ENCODE measurements at regions not wholly inside any gene's neighbourhood (a gene's known extent, or its start where the extent isn't known, plus 50 kb on each side); places are given as distances from the start of the nearest gene placed in this dataset.

DNA sequence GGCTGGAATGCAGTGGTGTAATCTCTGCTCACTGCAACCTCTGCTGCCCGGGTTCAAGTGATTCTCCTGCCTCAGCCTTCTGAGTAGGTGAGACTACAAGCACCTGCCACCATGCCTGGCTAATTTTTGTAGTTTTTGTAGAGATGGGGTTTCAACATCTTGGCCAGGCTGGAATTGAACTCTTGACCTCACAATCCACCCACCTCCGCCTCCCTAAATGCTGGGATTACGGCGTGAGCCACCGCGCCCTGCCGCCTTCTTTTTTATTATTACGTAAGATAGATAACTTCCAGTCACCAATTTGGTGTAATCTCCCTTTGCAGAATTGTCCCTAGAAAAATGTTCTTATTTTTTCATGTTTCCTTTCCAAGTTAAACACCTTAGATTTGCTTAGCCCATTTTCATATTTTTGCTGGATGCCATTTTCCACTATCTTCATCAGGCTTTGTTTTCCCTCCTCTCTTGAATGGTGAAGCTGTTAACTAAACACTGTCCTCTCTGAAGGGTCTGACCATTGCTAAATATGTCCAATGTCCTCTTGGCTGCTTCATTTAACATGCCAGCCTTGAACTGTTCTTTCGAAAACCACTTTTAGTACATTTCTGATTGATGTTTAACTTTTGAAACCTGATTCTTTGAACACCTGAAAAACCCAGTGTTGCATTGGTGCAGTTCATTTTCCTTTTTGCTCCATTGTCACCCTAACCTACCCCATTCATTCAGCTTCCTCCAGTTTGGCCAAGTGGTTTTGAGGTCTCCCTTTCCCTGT is 135.1 kb upstream of the PIK3R1 start:
- TF ChIP-seq ZNF138 (CRISPR knock-in tag; conservative IDR thresholded peaks at IDR 0.05) (no peak), MYBL2 (CRISPR knock-in tag; IDR thresholded peaks at IDR 0.05) (no peak), SP1 (CRISPR knock-in tag; conservative IDR thresholded peaks at IDR 0.05) (no peak), JUN (CRISPR knock-in tag; IDR thresholded peaks at IDR 0.05) (no peak), ESRRA (CRISPR knock-in tag; IDR thresholded peaks at IDR 0.05; ENCODE audit: borderline replicate concordance) (no peak), E2F1 (CRISPR knock-in tag; IDR thresholded peaks at IDR 0.05) (no peak), SMAD3 (CRISPR knock-in tag; IDR thresholded peaks at IDR 0.05; ENCODE audit: borderline replicate concordance) (no peak), CREB1 (CRISPR knock-in tag; IDR thresholded peaks at IDR 0.05) (no peak), ATF1 (CRISPR knock-in tag; IDR thresholded peaks at IDR 0.05) (no peak), FOXK1 (CRISPR knock-in tag; IDR thresholded peaks at IDR 0.05) (no peak), ZNF121 (CRISPR knock-in tag; IDR thresholded peaks at IDR 0.05) (no peak), AFF4 (CRISPR knock-in tag; IDR thresholded peaks at IDR 0.05; ENCODE audit: borderline replicate concordance) (no peak)
- TF ChIP-seq, protein P1, sequence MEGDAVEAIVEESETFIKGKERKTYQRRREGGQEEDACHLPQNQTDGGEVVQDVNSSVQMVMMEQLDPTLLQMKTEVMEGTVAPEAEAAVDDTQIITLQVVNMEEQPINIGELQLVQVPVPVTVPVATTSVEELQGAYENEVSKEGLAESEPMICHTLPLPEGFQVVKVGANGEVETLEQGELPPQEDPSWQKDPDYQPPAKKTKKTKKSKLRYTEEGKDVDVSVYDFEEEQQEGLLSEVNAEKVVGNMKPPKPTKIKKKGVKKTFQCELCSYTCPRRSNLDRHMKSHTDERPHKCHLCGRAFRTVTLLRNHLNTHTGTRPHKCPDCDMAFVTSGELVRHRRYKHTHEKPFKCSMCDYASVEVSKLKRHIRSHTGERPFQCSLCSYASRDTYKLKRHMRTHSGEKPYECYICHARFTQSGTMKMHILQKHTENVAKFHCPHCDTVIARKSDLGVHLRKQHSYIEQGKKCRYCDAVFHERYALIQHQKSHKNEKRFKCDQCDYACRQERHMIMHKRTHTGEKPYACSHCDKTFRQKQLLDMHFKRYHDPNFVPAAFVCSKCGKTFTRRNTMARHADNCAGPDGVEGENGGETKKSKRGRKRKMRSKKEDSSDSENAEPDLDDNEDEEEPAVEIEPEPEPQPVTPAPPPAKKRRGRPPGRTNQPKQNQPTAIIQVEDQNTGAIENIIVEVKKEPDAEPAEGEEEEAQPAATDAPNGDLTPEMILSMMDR (IDR thresholded peaks at IDR 0.05), result no peak
- TF ChIP-seq, protein P2, sequence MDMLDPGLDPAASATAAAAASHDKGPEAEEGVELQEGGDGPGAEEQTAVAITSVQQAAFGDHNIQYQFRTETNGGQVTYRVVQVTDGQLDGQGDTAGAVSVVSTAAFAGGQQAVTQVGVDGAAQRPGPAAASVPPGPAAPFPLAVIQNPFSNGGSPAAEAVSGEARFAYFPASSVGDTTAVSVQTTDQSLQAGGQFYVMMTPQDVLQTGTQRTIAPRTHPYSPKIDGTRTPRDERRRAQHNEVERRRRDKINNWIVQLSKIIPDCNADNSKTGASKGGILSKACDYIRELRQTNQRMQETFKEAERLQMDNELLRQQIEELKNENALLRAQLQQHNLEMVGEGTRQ (CRISPR knock-in tag; IDR thresholded peaks at IDR 0.05), result no peak

All from WTC11 (cell line).